HepG2 (cell line): ENCODE measurements at regions not wholly inside any gene's neighbourhood (a gene's known extent, or its start where the extent isn't known, plus 50 kb on each side); places are given as distances from the start of the nearest gene placed in this dataset.
"Not testable (repeated sequence)": the region's sequence is repeated elsewhere in the genome, so short reads cannot be mapped to it uniquely, and the experiment has no call there.

Source experiments
- ATAC-seq: fragments of 200-7000 bp; cut with Tn5 transposase; 3 replicates; pipeline ENCODE4 v1.9.1; 2020; ENCODE audit warnings: mild to moderate bottlenecking, moderate library complexity
- BruUV-seq: library from RNA; stranded (reverse); fragments of 400-500 nt; replicated peaks from 2 replicates; lab custom pipeline; 2021; lab: Mats Ljungman, UMichigan
- CTCF ChIA-PET: fragments of 300-600 bp; formaldehyde crosslinking; extraction: SDS; loops from one replicate; lab custom pipeline; 2021; ENCODE audit warnings: low total read pairs, inconsistent platforms, low intra/inter-chr PET ratio; lab: Yijun Ruan, JAX
- POLR2A ChIA-PET: fragments of 350-600 bp; sonication (Branson Sonifier 250); formaldehyde crosslinking; loops from one replicate; lab custom pipeline; 2020; ENCODE audit warnings: antibody characterized with exemption, inconsistent platforms; lab: Yijun Ruan, JAX
- DNase-seq: peaks from one replicate; pipeline ENCODE4 v3.0.0-alpha.2; 2015; ENCODE audit warnings: low spot score
- FAIRE-seq: peaks from 3 replicates; lab custom pipeline; 2011; peaks lifted over from hg19 to GRCh38; lab: Jason Lieb, UNC
- H2AFZ ChIP-seq: one replicate; pipeline ENCODE4 v1.6.1; 2011; ENCODE audit warnings: low read length, inconsistent platforms
- H3K27ac ChIP-seq: fragments of 300-600 bp; 3 replicates; pipeline ENCODE4 v1.8.0; 2011; ENCODE audit warnings: mixed run types, mild to moderate bottlenecking, mixed read lengths, low read length, inconsistent platforms; ENCODE audit not compliant: insufficient read depth; ENCODE audit errors: extremely low read length
- H3K27me3 ChIP-seq, 2 experiments: fragments of 200-600 bp in 1 of 2; 2 replicates in 1 of 2; 3 replicates in 1 of 2; pipeline versions ENCODE4 v1.6.0 to v1.8.0; 2011; ENCODE audit warnings: low read length in 2 of 2, mild to moderate bottlenecking in 2 of 2, moderate library complexity in 2 of 2, inconsistent platforms in 1 of 2; ENCODE audit not compliant: insufficient read depth in 2 of 2, control insufficient read depth in 1 of 2
- H3K36me3 ChIP-seq, 2 experiments: fragments of 200-600 bp in 1 of 2; replicated peaks in 1 of 2; 2 replicates in 1 of 2; 3 replicates in 1 of 2; pipeline versions ENCODE4 v1.5.1 to v1.8.0; 2011; ENCODE audit warnings: low read length in 2 of 2, inconsistent platforms in 1 of 2; ENCODE audit not compliant: insufficient read depth in 2 of 2, control insufficient read depth in 1 of 2
- H3K4me1 ChIP-seq: 2 replicates; pipeline ENCODE4 v1.5.1; 2012; ENCODE audit warnings: low read length, inconsistent platforms; ENCODE audit not compliant: insufficient read depth
- H3K4me2 ChIP-seq: 2 replicates; pipeline ENCODE4 v1.6.0; 2011; ENCODE audit warnings: low read depth, low read length, inconsistent platforms
- H3K4me3 ChIP-seq, 3 experiments: fragments of 200-600 bp in 1 of 3; sonication (generic), shearing (Covaris generic) in 1 of 3; replicated peaks in 1 of 3; 2 replicates each; pipeline ENCODE4 v1.5.1; 2011 to 2016; ENCODE audit warnings: low read length in 3 of 3, inconsistent platforms in 2 of 3, low read depth in 2 of 3, mild to moderate bottlenecking in 2 of 3, control low read depth in 1 of 3, mixed read lengths in 1 of 3; ENCODE audit not compliant: insufficient read depth in 1 of 3
- H3K79me2 ChIP-seq: one replicate; pipeline ENCODE4 v1.6.1; 2011; ENCODE audit warnings: low read length, inconsistent platforms; ENCODE audit not compliant: insufficient read depth
- H3K9ac ChIP-seq: 2 replicates; pipeline ENCODE4 v1.6.0; 2011; ENCODE audit warnings: mild to moderate bottlenecking, low read depth, low read length, inconsistent platforms; ENCODE audit not compliant: insufficient read depth
- H3K9me3 ChIP-seq: 2 replicates; pipeline ENCODE4 v1.5.1; 2012; ENCODE audit warnings: mild to moderate bottlenecking, low read length
- H4K20me1 ChIP-seq: 2 replicates; pipeline ENCODE4 v1.6.0; 2011; ENCODE audit warnings: inconsistent platforms, mild to moderate bottlenecking, low read length, moderate library complexity; ENCODE audit not compliant: insufficient read depth
- AKAP8 ChIP-seq: sonication (generic); formaldehyde crosslinking; IDR thresholded peaks from 2 replicates; pipeline ENCODE4 v1.5.1; 2020; ENCODE audit warnings: mild to moderate bottlenecking, missing genetic modification reagents
- LCORL ChIP-seq, 2 experiments: fragments of 450-650 bp in 1 of 2; sonication (generic) in 1 of 2; formaldehyde crosslinking in 1 of 2; IDR thresholded peaks; 2 replicates each; pipeline versions ENCODE4 v1.5.0 to v1.6.1; 2017 to 2020; ENCODE audit warnings: antibody characterized with exemption in 1 of 2, missing genetic modification reagents in 1 of 2
- POLR2AphosphoS5 ChIP-seq: IDR thresholded peaks from 2 replicates; pipeline ENCODE4 v1.6.1; 2012; ENCODE audit warnings: low read depth, low read length
- REPIN1 ChIP-seq: sonication (generic); formaldehyde crosslinking; IDR thresholded peaks from 2 replicates; pipeline ENCODE4 v1.8.0; 2022; ENCODE audit warnings: missing genetic modification reagents, low read depth, mild to moderate bottlenecking, borderline replicate concordance
- RNF2 ChIP-seq: fragments of 450-650 bp; conservative IDR thresholded peaks from 2 replicates; pipeline ENCODE4 v1.6.1; 2016; ENCODE audit warnings: low read depth
- SMAD3 ChIP-seq: sonication (generic); formaldehyde crosslinking; IDR thresholded peaks from 2 replicates; pipeline ENCODE4 v1.4.0; 2020; ENCODE audit warnings: missing genetic modification reagents
- ZNF367 ChIP-seq: sonication (generic); formaldehyde crosslinking; IDR thresholded peaks from 2 replicates; pipeline ENCODE4 v1.4.0; 2020; ENCODE audit warnings: missing genetic modification reagents, borderline replicate concordance
- ZNF605 ChIP-seq: sonication (generic); formaldehyde crosslinking; IDR thresholded peaks from 2 replicates; pipeline ENCODE4 v1.8.0; 2022; ENCODE audit warnings: mild to moderate bottlenecking, missing genetic modification reagents
- WGBS: methylation state at CpG from one replicate; pipeline ENCODE4 v1.1.6; 2017; ENCODE audit warnings: low lambda C conversion rate; 5-methylcytosine and 5-hydroxymethylcytosine counted together
- in situ Hi-C: cut with HindIII; loops from 2 replicates; pipeline ENCODE4 v1.10.0; 2017; ENCODE audit warnings: low pct_unique_long_range_greater_than_20kb; ENCODE audit not compliant: extremely low pct_ligation_motif_present
- intact Hi-C: fragments of 100-400 bp; cut with micrococcal nuclease; formaldehyde crosslinking; loops from one replicate; pipeline ENCODE4 v1.10.0; 2022; ENCODE audit not compliant: unreplicated experiment
- TF ChIP-seq, protein P1 (sequence below): sonication (generic); formaldehyde crosslinking; IDR thresholded peaks from 2 replicates; pipeline ENCODE4 v1.8.0; 2022; ENCODE audit warnings: mild to moderate bottlenecking, missing genetic modification reagents
- TF ChIP-seq, protein P2 (sequence below): sonication (generic); formaldehyde crosslinking; IDR thresholded peaks from 2 replicates; pipeline ENCODE4 v1.8.0; 2022; ENCODE audit warnings: low read depth, missing genetic modification reagents

DNA sequence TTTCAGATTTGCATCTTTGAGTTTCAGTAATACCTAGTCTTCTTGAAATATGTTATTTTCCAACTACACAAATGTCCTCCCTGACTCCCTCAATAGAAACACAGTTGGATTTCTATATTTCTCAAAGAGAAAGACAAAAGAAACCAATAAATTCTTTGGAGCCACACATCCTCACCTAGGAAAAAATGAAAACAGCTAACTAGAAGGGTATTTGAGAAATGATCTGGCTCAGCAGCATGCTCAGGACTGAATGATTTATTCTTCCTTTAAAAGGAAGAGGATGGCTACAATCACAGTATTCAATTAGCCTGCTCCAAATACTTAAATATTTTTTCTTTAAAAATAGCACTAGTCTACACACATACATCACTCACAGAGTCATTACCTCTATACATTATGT, 196.4 kb upstream of the TENT5A start (continued):
- no peak for TF ChIP-seq RNF2
- TF ChIP-seq, all 625 proteins: peak for 0

DNA sequence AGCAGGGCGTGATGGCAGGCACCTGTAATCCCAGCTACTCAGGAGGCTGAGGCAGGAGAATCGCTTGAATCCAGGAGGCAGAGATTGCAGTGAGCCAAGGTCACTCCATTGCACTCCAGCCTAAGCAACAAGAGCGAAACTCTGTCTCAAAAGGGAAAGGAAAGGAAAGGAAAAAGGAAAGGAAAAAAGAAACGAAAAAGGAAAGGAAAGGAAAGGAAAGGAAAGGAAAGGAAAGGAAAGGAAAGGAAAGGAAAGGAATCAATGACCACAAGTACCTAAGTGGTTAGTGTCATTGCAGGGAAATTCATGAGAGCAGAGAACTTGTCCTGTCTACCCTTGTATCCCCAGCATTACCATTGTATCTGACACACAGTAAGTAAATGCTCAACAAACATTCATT, 195.7 kb upstream of the TENT5A start:
- H3K27me3 ChIP-seq, intact Hi-C loops, H2AFZ ChIP-seq, H4K20me1 ChIP-seq, POLR2A ChIA-PET, ATAC-seq, CTCF ChIA-PET, H3K4me3 ChIP-seq, H3K9me3 ChIP-seq, H3K79me2 ChIP-seq, H3K9ac ChIP-seq, H3K27ac ChIP-seq, H3K4me2 ChIP-seq, H3K4me1 ChIP-seq, in situ Hi-C loops, DNase-seq, BruUV-seq, FAIRE-seq, H3K36me3 ChIP-seq: not testable (repeated sequence)
- 66% methylated on average over 4 of the region's 4 CpGs for WGBS

DNA sequence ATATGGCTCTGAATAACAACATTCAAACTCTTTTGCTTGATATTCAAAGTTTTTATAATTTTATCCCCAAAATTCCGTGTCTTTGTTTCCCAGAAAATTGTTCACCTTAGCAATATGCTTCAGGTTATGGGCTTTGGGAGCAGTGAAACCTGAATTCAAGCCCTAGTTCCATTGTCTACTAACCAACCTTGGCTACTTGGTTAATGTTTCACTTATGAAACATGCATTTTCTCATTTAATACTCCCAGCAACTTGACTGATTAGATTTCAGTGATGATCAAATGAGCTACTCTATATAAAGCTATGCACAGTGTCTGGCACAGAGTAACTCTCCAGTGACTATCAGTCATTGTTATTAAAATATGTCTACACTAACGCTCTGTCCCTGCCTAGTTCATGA, 192.2 kb upstream of the TENT5A start:
- BruUV-seq = no TSS peak
- ATAC-seq (no peak), FAIRE-seq (no peak), DNase-seq (no peak)
- no peaks in the 10 kb centered on the region for H3K27me3 ChIP-seq
- no peaks in the 10 kb centered on the region for H3K79me2 ChIP-seq
- no peaks in the 10 kb centered on the region for H3K36me3 ChIP-seq
- WGBS = 94% methylated on average over 2 of the region's 2 CpGs
- H3K9me3 ChIP-seq = no peaks in the 10 kb centered on the region
- intact Hi-C loops = no loop called here
- no peak overlapping the region for H3K4me2 ChIP-seq
- H2AFZ ChIP-seq = no peak overlapping the region
- TF ChIP-seq, protein P1, sequence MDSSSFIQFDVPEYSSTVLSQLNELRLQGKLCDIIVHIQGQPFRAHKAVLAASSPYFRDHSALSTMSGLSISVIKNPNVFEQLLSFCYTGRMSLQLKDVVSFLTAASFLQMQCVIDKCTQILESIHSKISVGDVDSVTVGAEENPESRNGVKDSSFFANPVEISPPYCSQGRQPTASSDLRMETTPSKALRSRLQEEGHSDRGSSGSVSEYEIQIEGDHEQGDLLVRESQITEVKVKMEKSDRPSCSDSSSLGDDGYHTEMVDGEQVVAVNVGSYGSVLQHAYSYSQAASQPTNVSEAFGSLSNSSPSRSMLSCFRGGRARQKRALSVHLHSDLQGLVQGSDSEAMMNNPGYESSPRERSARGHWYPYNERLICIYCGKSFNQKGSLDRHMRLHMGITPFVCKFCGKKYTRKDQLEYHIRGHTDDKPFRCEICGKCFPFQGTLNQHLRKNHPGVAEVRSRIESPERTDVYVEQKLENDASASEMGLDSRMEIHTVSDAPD (CRISPR knock-in tag) = no peak
- TF ChIP-seq SMAD3 (CRISPR knock-in tag) = no peak
- TF ChIP-seq AKAP8 (CRISPR knock-in tag) = no peak
- TF ChIP-seq, protein P2, sequence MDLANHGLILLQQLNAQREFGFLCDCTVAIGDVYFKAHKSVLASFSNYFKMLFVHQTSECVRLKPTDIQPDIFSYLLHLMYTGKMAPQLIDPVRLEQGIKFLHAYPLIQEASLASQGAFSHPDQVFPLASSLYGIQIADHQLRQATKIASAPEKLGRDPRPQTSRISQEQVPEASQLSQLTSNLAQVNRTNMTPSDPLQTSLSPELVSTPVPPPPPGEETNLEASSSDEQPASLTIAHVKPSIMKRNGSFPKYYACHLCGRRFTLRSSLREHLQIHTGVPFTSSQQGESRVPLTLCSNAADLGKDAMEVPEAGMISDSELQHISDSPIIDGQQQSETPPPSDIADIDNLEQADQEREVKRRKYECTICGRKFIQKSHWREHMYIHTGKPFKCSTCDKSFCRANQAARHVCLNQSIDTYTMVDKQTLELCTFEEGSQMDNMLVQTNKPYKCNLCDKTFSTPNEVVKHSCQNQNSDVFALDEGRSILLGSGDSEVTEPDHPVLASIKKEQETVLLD = no peak
- TF ChIP-seq REPIN1 (CRISPR knock-in tag) = no peak
- no peak for TF ChIP-seq ZNF605 (CRISPR knock-in tag)
- no peak for TF ChIP-seq ZNF367 (CRISPR knock-in tag)
- TF ChIP-seq LCORL (IDR thresholded peaks at IDR 0.05) = no peak
- TF ChIP-seq LCORL (CRISPR knock-in tag; IDR thresholded peaks at IDR 0.05) = no peak
- TF ChIP-seq POLR2AphosphoS5 = no peak
- H4K20me1 ChIP-seq = no peaks in the 10 kb centered on the region
- no peak overlapping the region for H3K27ac ChIP-seq
- ChIA-PET POLR2A (no interaction called here), CTCF (no interaction called here)
- H3K9ac ChIP-seq = no peak overlapping the region
- in situ Hi-C loops = no loop called here
- H3K4me3 ChIP-seq = no peak overlapping the region
- H3K4me1 ChIP-seq = peaks cover 3% of the 10 kb centered on the region
